MM.1S (cell line): ENCODE measurements at regions not wholly inside any gene's neighbourhood (a gene's known extent, or its start where the extent isn't known, plus 50 kb on each side); places are given as distances from the start of the nearest gene placed in this dataset.
"Not testable (repeated sequence)": the region's sequence is repeated elsewhere in the genome, so short reads cannot be mapped to it uniquely, and the experiment has no call there.

Experiments
- DNase-seq: peaks from one replicate; pipeline ENCODE4 v3.0.0-alpha.2; 2015
- H2AFZ ChIP-seq: fragments of 300-600 bp; sonication (generic); 2 replicates; pipeline ENCODE4 v1.6.0; 2016; ENCODE audit warnings: antibody characterized with exemption, low read length
- H3F3A ChIP-seq: fragments of 300-600 bp; sonication (generic); 2 replicates; pipeline ENCODE4 v1.6.1; 2016; ENCODE audit warnings: mild to moderate bottlenecking, antibody characterized with exemption, low read length, moderate library complexity, mixed read lengths; ENCODE audit not compliant: insufficient read depth
- H3K27ac ChIP-seq: fragments of 300-600 bp; sonication (generic); 2 replicates; pipeline ENCODE4 v1.5.1; 2016; ENCODE audit warnings: mild to moderate bottlenecking, low read length
- H3K27me3 ChIP-seq: fragments of 300-600 bp; sonication (generic); replicated peaks from 2 replicates; pipeline ENCODE4 v1.6.0; 2016; ENCODE audit warnings: low read length; ENCODE audit not compliant: insufficient read depth
- H3K36me3 ChIP-seq: fragments of 300-600 bp; sonication (generic); replicated peaks from 2 replicates; pipeline ENCODE4 v1.6.1; 2016; ENCODE audit warnings: mild to moderate bottlenecking, low read length, mixed read lengths; ENCODE audit not compliant: insufficient read depth
- H3K4me1 ChIP-seq: fragments of 300-600 bp; sonication (generic); 2 replicates; pipeline ENCODE4 v1.6.1; 2016; ENCODE audit warnings: low read length, mixed read lengths
- H3K4me2 ChIP-seq: fragments of 300-600 bp; sonication (generic); 2 replicates; pipeline ENCODE4 v1.6.0; 2016; ENCODE audit warnings: low read depth, low read length
- H3K4me3 ChIP-seq: fragments of 300-600 bp; sonication (generic); 2 replicates; pipeline ENCODE4 v1.5.1; 2016; ENCODE audit warnings: low read length, mixed read lengths
- H3K79me2 ChIP-seq: fragments of 300-600 bp; sonication (generic); 2 replicates; pipeline ENCODE4 v1.6.1; 2016; ENCODE audit warnings: mixed run types, low read length, mixed read lengths
- H3K9ac ChIP-seq: fragments of 300-600 bp; sonication (generic); 2 replicates; pipeline ENCODE4 v1.6.1; 2016; ENCODE audit warnings: low read length, mixed read lengths
- H3K9me2 ChIP-seq: fragments of 300-600 bp; sonication (generic); replicated peaks from 2 replicates; pipeline ENCODE4 v1.6.1; 2016; ENCODE audit warnings: mild to moderate bottlenecking, low read length, mixed read lengths; ENCODE audit not compliant: insufficient read depth
- H3K9me3 ChIP-seq: fragments of 300-600 bp; sonication (generic); replicated peaks from 2 replicates; pipeline ENCODE4 v1.6.1; 2016; ENCODE audit warnings: mild to moderate bottlenecking, low read length, mixed read lengths; ENCODE audit not compliant: insufficient read depth
- H4K20me1 ChIP-seq: fragments of 300-600 bp; sonication (generic); 2 replicates; pipeline ENCODE4 v1.6.1; 2016; ENCODE audit warnings: mild to moderate bottlenecking, low read length, moderate library complexity, mixed read lengths; ENCODE audit not compliant: insufficient read depth
- CTCF ChIP-seq: fragments of 300-600 bp; sonication (generic); IDR thresholded peaks from 2 replicates; pipeline ENCODE4 v1.5.1; 2016; ENCODE audit warnings: antibody characterized with exemption, low read length, mixed read lengths
- EZH2 ChIP-seq: fragments of 300-600 bp; sonication (generic); optimal IDR thresholded peaks from 2 replicates; pipeline ENCODE3; 2017; ENCODE audit warnings: low read depth, mild to moderate bottlenecking, antibody characterized with exemption, low read length, mixed read lengths
- EZH2phosphoT487 ChIP-seq: fragments of 300-600 bp; sonication (generic); IDR thresholded peaks from 2 replicates; pipeline ENCODE4 v1.6.1; 2018; ENCODE audit warnings: antibody characterized with exemption, low read length

GRCh38 chr2:11949732-11950523, 203.5 kb downstream of the LPIN1 start:
- H3K36me3 ChIP-seq = no peaks in the 10 kb centered on the region
- H3K27ac ChIP-seq = no peak overlapping the region
- no peaks in the 10 kb centered on the region for H3K9me2 ChIP-seq
- TF ChIP-seq CTCF (no peak), EZH2 (no peak), EZH2phosphoT487 (no peak)
- no peaks in the 10 kb centered on the region for H3F3A ChIP-seq
- H3K9ac ChIP-seq = no peak overlapping the region
- no peaks in the 10 kb centered on the region for H3K79me2 ChIP-seq
- no peaks in the 10 kb centered on the region for H3K27me3 ChIP-seq
- no peak overlapping the region for H3K4me3 ChIP-seq
- no peak overlapping the region for H3K4me2 ChIP-seq
- no peaks in the 10 kb centered on the region; the same call in 1 of the 2 replicates for H3K4me1 ChIP-seq
- no peak overlapping the region for H2AFZ ChIP-seq
- no peaks in the 10 kb centered on the region for H4K20me1 ChIP-seq
- no peak for DNase-seq
- no peaks in the 10 kb centered on the region for H3K9me3 ChIP-seq

GRCh38 chr2:11950896-11951295, 204.5 kb downstream of the LPIN1 start:
- H3K4me1 ChIP-seq = no peaks in the 10 kb centered on the region

GRCh38 chr2:11951492-11951891, 205.1 kb downstream of the LPIN1 start:
- H3K4me2 ChIP-seq, H3K27me3 ChIP-seq, H3K79me2 ChIP-seq, H2AFZ ChIP-seq, H3K4me3 ChIP-seq, H3K4me1 ChIP-seq, H3K9me3 ChIP-seq, H3F3A ChIP-seq, H4K20me1 ChIP-seq, DNase-seq, H3K36me3 ChIP-seq, H3K9ac ChIP-seq, H3K9me2 ChIP-seq, H3K27ac ChIP-seq: not testable (repeated sequence)

More at GRCh38 chr2:11950896-11951295, 204.5 kb downstream of the LPIN1 start:
- Histone ChIP-seq H3K9me2 (no peaks in the 10 kb centered on the region), H2AFZ (no peak overlapping the region), H3F3A (no peaks in the 10 kb centered on the region), H3K27me3 (no peaks in the 10 kb centered on the region), H3K36me3 (no peaks in the 10 kb centered on the region), H3K9me3 (no peaks in the 10 kb centered on the region), H3K27ac (no peak overlapping the region), H3K9ac (no peak overlapping the region), H3K4me3 (no peak overlapping the region), H3K79me2 (no peaks in the 10 kb centered on the region), H3K4me2 (no peak overlapping the region), H4K20me1 (no peaks in the 10 kb centered on the region)
- DNase-seq = no peak
- TF ChIP-seq EZH2phosphoT487 (no peak), EZH2 (no peak), CTCF (no peak)

- no peak overlapping the region for H2AFZ ChIP-seq
- no peak for DNase-seq
- H3K9ac ChIP-seq = no peak overlapping the region
- no peaks in the 10 kb centered on the region for H4K20me1 ChIP-seq
- no peak overlapping the region for H3K27ac ChIP-seq
- no peaks in the 10 kb centered on the region for H3K9me3 ChIP-seq
- H3K4me2 ChIP-seq = no peak overlapping the region
- H3F3A ChIP-seq = no peaks in the 10 kb centered on the region
- no peaks in the 10 kb centered on the region for H3K27me3 ChIP-seq
- H3K79me2 ChIP-seq = no peaks in the 10 kb centered on the region
- no peaks in the 10 kb centered on the region for H3K4me1 ChIP-seq
- TF ChIP-seq EZH2phosphoT487 (no peak), EZH2 (no peak), CTCF (no peak)
- no peak overlapping the region for H3K4me3 ChIP-seq
- no peaks in the 10 kb centered on the region for H3K36me3 ChIP-seq
- no peaks in the 10 kb centered on the region for H3K9me2 ChIP-seq
Observed at GRCh38 chr2:11953258-11953657, 206.8 kb downstream of the LPIN1 start.
